WI38 (cell line): ENCODE measurements at regions not wholly inside any gene's neighbourhood (a gene's known extent, or its start where the extent isn't known, plus 50 kb on each side); places are given as distances from the start of the nearest gene placed in this dataset.

Experiments
- H3K4me3 ChIP-seq: 2 replicates; pipeline ENCODE4 v1.5.1; 2011; ENCODE audit warnings: low read depth, mild to moderate bottlenecking, control low read depth, low read length
- CTCF ChIP-seq: IDR thresholded peaks from 2 replicates; pipeline ENCODE4 v1.5.1; 2012; ENCODE audit warnings: low read depth, mild to moderate bottlenecking, control low read depth, low read length

GRCh38 chr4:31647786-31648185, 927.6 kb downstream of the PCDH7 start:
- TF ChIP-seq CTCF = no peak

DNA sequence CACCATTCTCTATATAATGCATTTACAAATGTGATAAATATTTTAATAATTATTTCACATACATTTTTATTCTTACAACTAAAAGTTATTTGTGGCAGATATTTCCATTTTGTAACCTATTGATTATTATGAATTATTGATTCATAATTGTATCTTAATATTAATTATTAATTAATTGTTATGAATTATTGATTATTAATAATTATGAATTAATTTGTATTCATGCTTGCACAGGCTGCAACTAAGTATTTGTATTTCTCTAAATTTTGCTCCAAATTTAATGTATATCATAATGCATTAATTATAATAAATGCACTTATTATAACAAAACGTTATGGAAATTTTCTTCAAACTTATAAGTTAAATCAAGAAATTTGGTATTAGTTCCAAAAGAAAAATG, 929.7 kb downstream of the PCDH7 start:
- no peak for TF ChIP-seq CTCF
- H3K4me3 ChIP-seq = no peak overlapping the region

More at GRCh38 chr4:31647786-31648185, 927.6 kb downstream of the PCDH7 start:
- H3K4me3 ChIP-seq = no peak overlapping the region

DNA sequence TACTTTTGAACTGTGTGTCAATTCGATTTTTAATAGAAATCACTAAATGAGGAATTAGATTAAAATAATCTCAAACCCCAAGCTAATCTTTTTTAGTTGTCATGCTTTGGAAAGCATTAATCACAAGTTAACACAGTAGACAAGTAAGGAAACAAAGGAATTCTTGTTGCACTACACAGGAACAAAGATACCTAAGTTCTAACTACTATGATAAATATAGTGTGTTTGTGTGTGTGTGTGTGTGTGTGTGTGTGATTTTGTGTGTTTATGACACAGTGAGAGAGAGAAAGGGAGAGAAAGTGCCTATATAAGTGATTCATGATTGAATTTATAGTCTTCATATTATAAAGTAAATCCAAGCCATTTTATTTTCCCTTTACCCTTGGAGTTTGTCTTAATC, 931.4 kb downstream of the PCDH7 start:
- no peak overlapping the region for H3K4me3 ChIP-seq
- TF ChIP-seq CTCF = no peak

DNA sequence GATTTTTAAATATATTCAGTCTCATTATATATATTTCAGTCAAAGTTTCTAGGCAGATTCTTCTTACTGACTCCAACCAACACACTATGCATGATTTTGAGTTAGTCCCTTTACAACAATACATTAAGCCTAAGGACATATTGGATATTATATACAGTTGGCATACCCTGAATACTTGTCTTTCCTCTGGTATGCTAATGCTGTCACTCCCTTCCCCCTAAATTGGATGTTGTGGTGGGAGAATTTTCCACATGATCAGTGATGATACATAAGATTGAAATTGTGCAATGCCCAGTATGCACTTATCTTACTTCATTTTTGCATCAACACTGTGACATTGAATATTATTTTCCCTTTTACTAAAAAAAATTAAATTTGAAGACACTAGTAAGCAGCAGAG, 935.2 kb downstream of the PCDH7 start:
- H3K4me3 ChIP-seq = no peak overlapping the region
- TF ChIP-seq CTCF = no peak

DNA sequence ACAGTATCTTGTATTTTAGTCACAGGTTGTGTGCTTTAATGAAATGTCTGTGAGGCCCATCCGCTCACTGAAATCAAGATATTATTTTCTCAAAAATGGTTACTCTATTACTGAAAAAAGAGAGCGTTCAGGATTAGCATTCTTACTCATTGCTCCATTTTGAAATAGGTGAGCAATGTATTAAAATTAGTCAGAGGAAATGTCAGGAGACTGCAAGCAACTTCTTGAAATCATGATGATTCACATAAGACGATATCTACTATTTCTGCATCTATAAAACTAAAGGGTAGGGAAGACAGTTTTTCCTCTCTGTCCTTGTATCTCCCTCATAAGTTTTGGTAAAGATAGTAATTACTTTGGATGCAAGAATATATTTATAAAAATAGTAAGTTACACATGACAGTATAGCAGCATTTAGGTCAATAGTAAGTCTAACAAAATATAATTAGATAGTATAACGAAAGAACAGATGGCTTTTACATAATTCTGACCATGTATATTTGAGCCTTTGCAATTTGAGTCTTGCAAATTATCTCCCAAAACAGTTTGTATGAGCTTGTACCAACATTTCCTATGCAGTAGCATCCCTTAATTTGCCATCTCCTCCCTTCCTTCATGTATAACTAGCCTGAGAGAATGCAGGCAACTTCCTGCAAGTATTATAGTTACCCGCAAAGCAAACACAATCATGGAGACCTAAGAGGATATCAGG, 937.8 kb downstream of the PCDH7 start:
- TF ChIP-seq CTCF = no peak
- H3K4me3 ChIP-seq = no peak overlapping the region

DNA sequence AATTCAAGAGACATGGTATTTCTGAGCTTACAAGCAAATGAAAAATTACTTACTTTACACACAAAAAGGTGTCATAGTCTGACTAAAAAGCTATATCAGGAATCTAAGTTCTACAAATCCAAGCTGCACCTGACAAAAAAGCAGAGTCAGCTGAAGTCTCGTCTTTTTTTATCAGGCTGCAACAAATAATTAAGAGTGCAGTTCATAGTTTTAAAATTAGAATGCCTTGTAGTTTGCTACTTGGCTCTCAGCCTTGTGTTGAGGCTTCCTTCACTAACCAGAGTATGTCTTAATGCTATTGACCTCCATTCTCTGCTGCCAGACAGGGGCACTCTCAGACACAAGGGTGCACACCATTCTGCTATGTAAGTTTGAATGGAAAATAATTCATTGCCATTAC, 940.7 kb downstream of the PCDH7 start:
- H3K4me3 ChIP-seq = no peak overlapping the region
- TF ChIP-seq CTCF = no peak

GRCh38 chr4:31662951-31663350, 942.8 kb downstream of the PCDH7 start:
- TF ChIP-seq CTCF = no peak

More at GRCh38 chr4:31662951-31663350, 942.8 kb downstream of the PCDH7 start:
- no peak overlapping the region for H3K4me3 ChIP-seq
